ENCODE measurements at regions not wholly inside any gene's neighbourhood (a gene's known extent, or its start where the extent isn't known, plus 50 kb on each side); places are given as distances from the start of the nearest gene placed in this dataset.
A peak's percentile ranks its signal among the peaks of the same experiment; 100 is the strongest.

- no peak overlapping the region for H2AK5ac ChIP-seq (ENCODE audit: insufficient read length, low read length)
- no peak overlapping the region for H3K14ac ChIP-seq (ENCODE audit: insufficient read depth, low read length)
- no peak overlapping the region for H2BK12ac ChIP-seq (ENCODE audit: insufficient read length, low read depth, low read length)
- H3K79me1 ChIP-seq (ENCODE audit: insufficient read depth, low read depth, low read length, poor library complexity, severe bottlenecking), result peaks cover 3% of the 10 kb centered on the region
- H2BK20ac ChIP-seq (ENCODE audit: low read depth, low read length, poor library complexity, severe bottlenecking), result no peak overlapping the region
- H3K9me3 ChIP-seq (ENCODE audit: control insufficient read depth, low read depth, low read length), result no peaks in the 10 kb centered on the region
- H2BK15ac ChIP-seq (ENCODE audit: low read depth, low read length), result no peak overlapping the region
- H3K4me1 ChIP-seq (ENCODE audit: insufficient read depth, low read length), result no peaks in the 10 kb centered on the region
- Mint-ChIP-seq H3K4me1 (peaks cover 29 to 60% of the 10 kb centered on the region in 2 experiments), H3K27me3 (ENCODE audit: low read depth) (peaks cover 6% of the 10 kb centered on the region), H3K27ac (peak overlapping the region in 1 of 3 experiments; percentile 88; a peak in 1 of 7 replicates), H3K9me3 (no peaks in the 10 kb centered on the region), H3K36me3 (ENCODE audit: insufficient read depth in 1 of 3, low read depth in 3 of 3) (no peaks in the 10 kb centered on the region), H3K4me3 (no peak overlapping the region)
- no peak for TF ChIP-seq CTCF (conservative IDR thresholded peaks at IDR 0.05)
- H4K20me1 ChIP-seq (ENCODE audit: control insufficient read depth, insufficient read depth, insufficient read length), result no peaks in the 10 kb centered on the region
- no peak overlapping the region for H3K23ac ChIP-seq (ENCODE audit: insufficient read length, low read depth, low read length)
- no peak for DNase-seq
- H3K4ac ChIP-seq (ENCODE audit: low read depth, low read length), result no peak overlapping the region
- no peak overlapping the region for H3K18ac ChIP-seq (ENCODE audit: insufficient read length, low read depth, low read length)
- H4K5ac ChIP-seq (ENCODE audit: insufficient read length, low read depth, low read length), result no peak overlapping the region
- no CpG with 5 or more reads among the region's 10 CpGs for WGBS (ENCODE audit: extremely low coverage, insufficient read length, low lambda C conversion rate)
- no peak overlapping the region for H3T11ph ChIP-seq (ENCODE audit: low read length)
- no peak overlapping the region for H3K4me2 ChIP-seq (ENCODE audit: insufficient read depth, insufficient read length, low read length)
- no peaks in the 10 kb centered on the region for H3K23me2 ChIP-seq (ENCODE audit: insufficient read length, low read depth, low read length, poor library complexity, severe bottlenecking)
- no peak overlapping the region for H3K56ac ChIP-seq (ENCODE audit: insufficient read length, low read depth, low read length)
- H4K8ac ChIP-seq (replicated peaks; ENCODE audit: insufficient read length, low read depth, low read length), result no peak overlapping the region
- H3K27ac ChIP-seq (ENCODE audit: insufficient read length, low read depth, low read length), result no peak overlapping the region
- no peaks in the 10 kb centered on the region for H3K79me2 ChIP-seq (ENCODE audit: insufficient read depth, low read length)
- H2AFZ ChIP-seq (ENCODE audit: low read length), result no peak overlapping the region
- H3K9ac ChIP-seq (ENCODE audit: extremely low read depth, insufficient read length, low read length), result no peak overlapping the region
- H4K91ac ChIP-seq (ENCODE audit: insufficient read length, low read depth, low read length), result no peak overlapping the region
- no peak overlapping the region for H2BK5ac ChIP-seq (ENCODE audit: insufficient read length, low read length)
- H2BK120ac ChIP-seq (ENCODE audit: low read depth, low read length, poor library complexity, severe bottlenecking), result no peak overlapping the region
- no peaks in the 10 kb centered on the region for H3K27me3 ChIP-seq (ENCODE audit: insufficient read depth, low read length)
Measured at GRCh38 chr16:85242140-85242539, 129.9 kb upstream of the CIBAR2 start.

All from H9 (cell line).